WI38 (cell line): ENCODE measurements at regions not wholly inside any gene's neighbourhood (a gene's known extent, or its start where the extent isn't known, plus 50 kb on each side); places are given as distances from the start of the nearest gene placed in this dataset.

Experiments used
- H3K4me3 ChIP-seq: 2 replicates; pipeline ENCODE4 v1.5.1; 2011; ENCODE audit warnings: low read depth, mild to moderate bottlenecking, control low read depth, low read length
- CTCF ChIP-seq: IDR thresholded peaks from 2 replicates; pipeline ENCODE4 v1.5.1; 2012; ENCODE audit warnings: low read depth, mild to moderate bottlenecking, control low read depth, low read length

GRCh38 chr1:239844833-239845232 lies 246.8 kb upstream of the FMN2 start:
- no peak for TF ChIP-seq CTCF
- no peak overlapping the region for H3K4me3 ChIP-seq

- no peak for TF ChIP-seq CTCF
- H3K4me3 ChIP-seq: no peak overlapping the region
These were observed 236.8 kb upstream of the FMN2 start for GRCh38 chr1:239854922-239855321.

- no peak overlapping the region for H3K4me3 ChIP-seq
- no peak for TF ChIP-seq CTCF
These were observed 235.6 kb upstream of the FMN2 start for GRCh38 chr1:239856067-239856466.

GRCh38 chr1:239856924-239857323 lies 234.8 kb upstream of the FMN2 start:
- no peak for TF ChIP-seq CTCF
- H3K4me3 ChIP-seq: no peak overlapping the region

GRCh38 chr1:239858057-239858456 lies 233.6 kb upstream of the FMN2 start:
- no peak for TF ChIP-seq CTCF
- H3K4me3 ChIP-seq: no peak overlapping the region

GRCh38 chr1:239858529-239858928 lies 233.2 kb upstream of the FMN2 start:
- H3K4me3 ChIP-seq: no peak overlapping the region
- no peak for TF ChIP-seq CTCF

- no peak overlapping the region for H3K4me3 ChIP-seq
- no peak for TF ChIP-seq CTCF
These were observed 229.7 kb upstream of the FMN2 start for GRCh38 chr1:239861985-239862384.
